K562 (cell line): ENCODE measurements at regions not wholly inside any gene's neighbourhood (a gene's known extent, or its start where the extent isn't known, plus 50 kb on each side); places are given as distances from the start of the nearest gene placed in this dataset.

Source experiments
- ARHGAP35 ChIP-seq: fragments of 450-650 bp; IDR thresholded peaks from 2 replicates; pipeline ENCODE4 v1.6.1; 2018; ENCODE audit not compliant: partially characterized antibody
- FOXA1 ChIP-seq: fragments of 450-650 bp; IDR thresholded peaks from 2 replicates; pipeline ENCODE4 v1.6.1; 2016; ENCODE audit warnings: mild to moderate bottlenecking, borderline replicate concordance
- JUN ChIP-seq, 2 experiments: sonication (generic) in 1 of 2; formaldehyde crosslinking in 1 of 2; IDR thresholded peaks; 2 replicates each; pipeline versions ENCODE4 v1.6.1 to v1.8.0; 2012 to 2022; ENCODE audit warnings: borderline replicate concordance in 2 of 2, mild to moderate bottlenecking in 2 of 2, improper control_type of control experiment in 1 of 2, low read depth in 1 of 2, low read length in 1 of 2, missing genetic modification reagents in 1 of 2
- KDM4B ChIP-seq, 2 experiments: fragments of 450-650 bp in 1 of 2; sonication (generic) in 1 of 2; IDR thresholded peaks; 2 replicates each; pipeline ENCODE4 v1.6.1; 2016 to 2017; ENCODE audit warnings: borderline replicate concordance in 2 of 2, antibody characterized with exemption in 1 of 2, low read depth in 1 of 2, mild to moderate bottlenecking in 1 of 2
- LARP7 ChIP-seq: fragments of 450-650 bp; IDR thresholded peaks from 2 replicates; pipeline ENCODE4 v1.6.1; 2016
- MEF2A ChIP-seq: IDR thresholded peaks from 2 replicates; pipeline ENCODE4 v1.6.1; 2011; ENCODE audit warnings: low read depth, mild to moderate bottlenecking, low read length, moderate library complexity; ENCODE audit not compliant: control insufficient read depth
- MEIS2 ChIP-seq: fragments of 450-650 bp; IDR thresholded peaks from 2 replicates; pipeline ENCODE4 v1.6.1; 2014; ENCODE audit warnings: mild to moderate bottlenecking; ENCODE audit not compliant: partially characterized antibody
- MTF1 ChIP-seq: fragments of 250-450 bp; sonication (Bioruptor Pico); IDR thresholded peaks from 2 replicates; pipeline ENCODE4 v1.9.0; 2021; ENCODE audit warnings: moderate library complexity, mild to moderate bottlenecking, inconsistent platforms, borderline replicate concordance
- NCOA1 ChIP-seq: fragments of 450-650 bp; IDR thresholded peaks from 2 replicates; pipeline ENCODE4 v1.6.1; 2016; ENCODE audit warnings: low read depth
- RBBP5 ChIP-seq: fragments of 200-600 bp; sonication (generic); IDR thresholded peaks from 2 replicates; pipeline ENCODE4 v1.6.1; 2012; ENCODE audit warnings: borderline replicate concordance, mild to moderate bottlenecking, low read length, control low read depth, inconsistent platforms; ENCODE audit not compliant: insufficient read depth, poor library complexity, severe bottlenecking
- SMARCA4 ChIP-seq: fragments of 450-650 bp; IDR thresholded peaks from 2 replicates; pipeline ENCODE4 v1.6.1; 2016
- TAF9B ChIP-seq: fragments of 450-650 bp; IDR thresholded peaks from 2 replicates; pipeline ENCODE4 v1.6.1; 2018; ENCODE audit warnings: mild to moderate bottlenecking; ENCODE audit not compliant: partially characterized antibody
- ZNF583 ChIP-seq: fragments of 250-450 bp; sonication (Bioruptor Pico); IDR thresholded peaks from 2 replicates; pipeline ENCODE4 v1.4.0; 2020
- TF ChIP-seq, protein P1 (sequence below), 2 experiments: fragments of 450-650 bp; IDR thresholded peaks; 2 replicates each; pipeline ENCODE4 v1.6.1; 2016; ENCODE audit warnings: mild to moderate bottlenecking in 2 of 2, borderline replicate concordance in 1 of 2, low read depth in 1 of 2, moderate library complexity in 1 of 2
- TF ChIP-seq, protein P2 (sequence below): IDR thresholded peaks from 2 replicates; pipeline ENCODE4 v1.6.1; 2011; ENCODE audit not compliant: insufficient read length; ENCODE audit errors: extremely low read depth
- TF ChIP-seq, protein P3 (sequence below): fragments of 250-450 bp; sonication (Bioruptor Pico); IDR thresholded peaks from 2 replicates; pipeline ENCODE4 v1.8.0; 2021; ENCODE audit warnings: mild to moderate bottlenecking, moderate library complexity
- TF ChIP-seq, protein P4 (sequence below): fragments of 450-650 bp; IDR thresholded peaks from 2 replicates; pipeline ENCODE4 v1.6.1; 2017; ENCODE audit warnings: antibody characterized with exemption

DNA sequence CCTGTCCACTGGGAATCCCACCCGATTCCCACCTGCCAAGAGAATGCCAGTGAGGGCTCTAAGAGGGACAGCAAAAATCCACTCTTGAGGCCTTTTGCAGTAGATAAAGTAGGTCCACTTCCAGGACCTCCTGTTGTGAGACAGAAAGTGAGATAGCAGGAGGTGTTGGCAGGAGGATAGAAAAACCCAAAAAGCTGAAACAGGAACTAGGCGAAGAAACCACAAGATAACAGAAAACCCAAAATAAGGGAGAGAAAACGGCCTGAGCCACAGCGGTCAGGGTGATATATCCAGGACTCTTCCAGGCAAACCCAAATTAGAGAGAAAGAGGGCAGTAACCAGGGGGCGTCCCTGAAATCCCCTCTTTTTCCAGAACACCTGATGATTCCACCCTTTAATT is 79.7 kb upstream of the LINC01488 start (continued):
- TF ChIP-seq, protein P1, sequence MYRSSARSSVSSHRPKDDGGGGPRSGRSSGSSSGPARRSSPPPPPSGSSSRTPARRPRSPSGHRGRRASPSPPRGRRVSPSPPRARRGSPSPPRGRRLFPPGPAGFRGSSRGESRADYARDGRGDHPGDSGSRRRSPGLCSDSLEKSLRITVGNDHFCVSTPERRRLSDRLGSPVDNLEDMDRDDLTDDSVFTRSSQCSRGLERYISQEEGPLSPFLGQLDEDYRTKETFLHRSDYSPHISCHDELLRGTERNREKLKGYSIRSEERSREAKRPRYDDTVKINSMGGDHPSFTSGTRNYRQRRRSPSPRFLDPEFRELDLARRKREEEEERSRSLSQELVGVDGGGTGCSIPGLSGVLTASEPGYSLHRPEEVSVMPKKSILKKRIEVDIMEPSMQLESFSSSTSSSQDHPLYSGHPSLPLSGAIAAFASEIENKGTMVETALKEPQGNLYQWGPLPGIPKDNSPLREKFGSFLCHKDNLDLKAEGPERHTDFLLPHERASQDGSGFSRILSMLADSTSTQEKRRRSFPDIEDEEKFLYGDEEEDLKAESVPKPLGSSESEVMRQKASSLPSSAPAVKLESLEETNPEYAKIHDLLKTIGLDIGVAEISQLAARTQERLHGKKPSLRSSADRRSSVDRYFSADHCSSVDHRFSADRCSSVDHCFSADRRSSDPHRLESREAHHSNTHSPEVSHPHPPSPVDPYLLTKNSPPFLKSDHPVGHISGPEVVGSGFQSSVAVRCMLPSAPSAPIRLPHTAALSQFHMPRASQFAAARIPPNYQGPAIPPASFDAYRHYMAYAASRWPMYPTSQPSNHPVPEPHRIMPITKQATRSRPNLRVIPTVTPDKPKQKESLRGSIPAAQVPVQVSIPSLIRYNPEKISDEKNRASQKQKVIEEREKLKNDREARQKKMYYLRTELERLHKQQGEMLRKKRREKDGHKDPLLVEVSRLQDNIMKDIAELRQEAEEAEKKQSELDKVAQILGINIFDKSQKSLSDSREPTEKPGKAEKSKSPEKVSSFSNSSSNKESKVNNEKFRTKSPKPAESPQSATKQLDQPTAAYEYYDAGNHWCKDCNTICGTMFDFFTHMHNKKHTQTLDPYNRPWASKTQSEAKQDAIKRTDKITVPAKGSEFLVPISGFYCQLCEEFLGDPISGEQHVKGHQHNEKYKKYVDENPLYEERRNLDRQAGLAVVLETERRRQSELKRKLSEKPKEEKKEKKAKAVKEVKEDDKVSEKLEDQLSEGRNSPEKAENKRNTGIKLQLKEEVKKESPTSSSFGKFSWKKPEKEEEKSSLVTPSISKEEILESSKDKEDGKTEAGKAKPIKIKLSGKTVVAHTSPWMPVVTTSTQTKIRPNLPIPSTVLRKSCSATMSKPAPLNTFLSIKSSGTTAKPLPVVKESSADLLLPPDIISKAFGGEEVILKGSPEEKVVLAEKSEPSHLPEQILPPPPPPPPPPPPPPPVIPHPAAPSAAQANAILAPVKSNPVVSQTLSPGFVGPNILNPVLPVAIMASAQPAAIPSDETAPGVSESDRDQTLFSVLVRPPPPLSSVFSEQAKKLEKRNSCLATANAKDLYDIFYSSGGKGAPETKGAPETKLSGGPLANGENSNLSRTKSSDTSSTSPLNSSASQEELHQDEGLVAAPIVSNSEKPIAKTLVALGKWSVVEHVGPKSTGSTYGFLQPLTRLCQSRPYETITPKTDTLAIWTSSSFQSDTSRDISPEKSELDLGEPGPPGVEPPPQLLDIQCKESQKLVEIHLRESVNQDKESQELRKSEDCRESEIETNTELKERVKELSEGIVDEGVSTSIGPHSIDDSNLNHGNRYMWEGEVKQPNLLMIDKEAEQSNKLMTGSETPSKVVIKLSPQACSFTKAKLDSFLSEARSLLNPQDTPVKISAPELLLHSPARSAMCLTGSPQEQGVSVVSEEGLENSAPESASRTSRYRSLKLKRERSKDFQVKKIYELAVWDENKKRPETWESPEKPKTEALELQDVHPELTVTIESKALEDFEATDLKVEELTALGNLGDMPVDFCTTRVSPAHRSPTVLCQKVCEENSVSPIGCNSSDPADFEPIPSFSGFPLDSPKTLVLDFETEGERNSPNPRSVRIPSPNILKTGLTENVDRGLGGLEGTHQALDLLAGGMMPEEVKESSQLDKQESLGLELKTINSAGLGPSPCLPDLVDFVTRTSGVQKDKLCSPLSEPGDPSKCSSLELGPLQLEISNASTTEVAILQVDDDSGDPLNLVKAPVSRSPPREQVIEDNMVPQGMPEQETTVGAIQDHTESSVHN (IDR thresholded peaks at IDR 0.05; ENCODE audit: borderline replicate concordance in 1 of 2, low read depth in 1 of 2) = no peak
- no peak for TF ChIP-seq KDM4B (IDR thresholded peaks at IDR 0.05; ENCODE audit: borderline replicate concordance in 2 of 2, low read depth in 1 of 2)
- TF ChIP-seq, protein P2, sequence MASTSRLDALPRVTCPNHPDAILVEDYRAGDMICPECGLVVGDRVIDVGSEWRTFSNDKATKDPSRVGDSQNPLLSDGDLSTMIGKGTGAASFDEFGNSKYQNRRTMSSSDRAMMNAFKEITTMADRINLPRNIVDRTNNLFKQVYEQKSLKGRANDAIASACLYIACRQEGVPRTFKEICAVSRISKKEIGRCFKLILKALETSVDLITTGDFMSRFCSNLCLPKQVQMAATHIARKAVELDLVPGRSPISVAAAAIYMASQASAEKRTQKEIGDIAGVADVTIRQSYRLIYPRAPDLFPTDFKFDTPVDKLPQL = no peak
- no peak for TF ChIP-seq MTF1
- TF ChIP-seq JUN (IDR thresholded peaks at IDR 0.05; ENCODE audit: borderline replicate concordance, low read depth, low read length) = no peak
- no peak for TF ChIP-seq JUN (CRISPR knock-in tag; IDR thresholded peaks at IDR 0.05; ENCODE audit: borderline replicate concordance)
- TF ChIP-seq NCOA1 = peak; percentile 52
- no peak for TF ChIP-seq ARHGAP35
- peak; percentile 94 for TF ChIP-seq SMARCA4
- TF ChIP-seq, protein P3, sequence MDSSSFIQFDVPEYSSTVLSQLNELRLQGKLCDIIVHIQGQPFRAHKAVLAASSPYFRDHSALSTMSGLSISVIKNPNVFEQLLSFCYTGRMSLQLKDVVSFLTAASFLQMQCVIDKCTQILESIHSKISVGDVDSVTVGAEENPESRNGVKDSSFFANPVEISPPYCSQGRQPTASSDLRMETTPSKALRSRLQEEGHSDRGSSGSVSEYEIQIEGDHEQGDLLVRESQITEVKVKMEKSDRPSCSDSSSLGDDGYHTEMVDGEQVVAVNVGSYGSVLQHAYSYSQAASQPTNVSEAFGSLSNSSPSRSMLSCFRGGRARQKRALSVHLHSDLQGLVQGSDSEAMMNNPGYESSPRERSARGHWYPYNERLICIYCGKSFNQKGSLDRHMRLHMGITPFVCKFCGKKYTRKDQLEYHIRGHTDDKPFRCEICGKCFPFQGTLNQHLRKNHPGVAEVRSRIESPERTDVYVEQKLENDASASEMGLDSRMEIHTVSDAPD (CRISPR knock-in tag) = no peak
- TF ChIP-seq, protein P4, sequence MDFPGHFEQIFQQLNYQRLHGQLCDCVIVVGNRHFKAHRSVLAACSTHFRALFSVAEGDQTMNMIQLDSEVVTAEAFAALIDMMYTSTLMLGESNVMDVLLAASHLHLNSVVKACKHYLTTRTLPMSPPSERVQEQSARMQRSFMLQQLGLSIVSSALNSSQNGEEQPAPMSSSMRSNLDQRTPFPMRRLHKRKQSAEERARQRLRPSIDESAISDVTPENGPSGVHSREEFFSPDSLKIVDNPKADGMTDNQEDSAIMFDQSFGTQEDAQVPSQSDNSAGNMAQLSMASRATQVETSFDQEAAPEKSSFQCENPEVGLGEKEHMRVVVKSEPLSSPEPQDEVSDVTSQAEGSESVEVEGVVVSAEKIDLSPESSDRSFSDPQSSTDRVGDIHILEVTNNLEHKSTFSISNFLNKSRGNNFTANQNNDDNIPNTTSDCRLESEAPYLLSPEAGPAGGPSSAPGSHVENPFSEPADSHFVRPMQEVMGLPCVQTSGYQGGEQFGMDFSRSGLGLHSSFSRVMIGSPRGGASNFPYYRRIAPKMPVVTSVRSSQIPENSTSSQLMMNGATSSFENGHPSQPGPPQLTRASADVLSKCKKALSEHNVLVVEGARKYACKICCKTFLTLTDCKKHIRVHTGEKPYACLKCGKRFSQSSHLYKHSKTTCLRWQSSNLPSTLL = no peak
- peak; percentile 75 for TF ChIP-seq MEIS2
- TF ChIP-seq FOXA1 = no peak
- TF ChIP-seq RBBP5 = peak; percentile 69
- no peak for TF ChIP-seq MEF2A
- no peak for TF ChIP-seq ZNF583 (CRISPR knock-in tag)
- TF ChIP-seq TAF9B = no peak
- TF ChIP-seq LARP7 = no peak
